ENCODE measurements at regions not wholly inside any gene's neighbourhood (a gene's known extent, or its start where the extent isn't known, plus 50 kb on each side); places are given as distances from the start of the nearest gene placed in this dataset.

GRCh38 chr10:42431095-42431494, 207.3 kb downstream of the ZNF33B start:
- TF ChIP-seq CTCF (IDR thresholded peaks at IDR 0.05; ENCODE audit: extremely low read depth in 1 of 2, insufficient read depth in 1 of 2, low read depth in 1 of 2, low read length in 2 of 2) (no peak), JUN (IDR thresholded peaks at IDR 0.05; ENCODE audit: borderline replicate concordance, insufficient read depth, insufficient read length, low read depth) (no peak), MYC (IDR thresholded peaks at IDR 0.05; ENCODE audit: low read depth, low read length) (no peak), GATA2 (IDR thresholded peaks at IDR 0.05; ENCODE audit: insufficient read depth, insufficient read length, low read depth, low read length) (no peak), POLR2A (IDR thresholded peaks at IDR 0.05; ENCODE audit: low read depth, low read length) (no peak), EZH2 (IDR thresholded peaks at IDR 0.05; ENCODE audit: borderline replicate concordance, low read depth, low read length, severe bottlenecking) (no peak), FOS (IDR thresholded peaks at IDR 0.05; ENCODE audit: borderline replicate concordance, insufficient read depth, low read length) (no peak), POLR2AphosphoS5 (IDR thresholded peaks at IDR 0.05; ENCODE audit: insufficient read depth, low read depth, low read length) (no peak)
